LNCaP clone FGC (cell line): ENCODE measurements at regions not wholly inside any gene's neighbourhood (a gene's known extent, or its start where the extent isn't known, plus 50 kb on each side); places are given as distances from the start of the nearest gene placed in this dataset.

ENCODE experiments used
- DNase-seq: peaks from one replicate; pipeline ENCODE4 v3.0.0-alpha.2; 2011; ENCODE audit warnings: low read depth
- H3K4me3 ChIP-seq: 2 replicates; pipeline ENCODE4 v1.5.1; 2011; ENCODE audit warnings: mild to moderate bottlenecking, low read depth, low read length, control low read depth
- CTCF ChIP-seq: IDR thresholded peaks from 2 replicates; pipeline ENCODE4 v1.5.1; 2012; ENCODE audit warnings: mild to moderate bottlenecking; ENCODE audit not compliant: control insufficient read depth, insufficient read depth; ENCODE audit errors: extremely low read depth

- DNase-seq, result no peak
- TF ChIP-seq CTCF, result no peak
- H3K4me3 ChIP-seq, result no peak overlapping the region
Measured at GRCh38 chr1:208879022-208879421, 634.8 kb upstream of the PLXNA2 start.

GRCh38 chr1:208880433-208881100 lies 636.4 kb upstream of the PLXNA2 start:
- no peak for DNase-seq
- H3K4me3 ChIP-seq, result no peak overlapping the region
- no peak for TF ChIP-seq CTCF

GRCh38 chr1:208885060-208885459 lies 640.9 kb upstream of the PLXNA2 start:
- H3K4me3 ChIP-seq, result no peak overlapping the region
- DNase-seq, result no peak
- TF ChIP-seq CTCF, result no peak

- no peak for DNase-seq
- no peak for TF ChIP-seq CTCF
- no peak overlapping the region for H3K4me3 ChIP-seq
Measured at GRCh38 chr1:208885650-208886049, 641.5 kb upstream of the PLXNA2 start.

- no peak overlapping the region for H3K4me3 ChIP-seq
- no peak for DNase-seq
- TF ChIP-seq CTCF, result no peak
Measured at GRCh38 chr1:208888376-208888775, 644.2 kb upstream of the PLXNA2 start.

GRCh38 chr1:208892147-208892546 lies 648.0 kb upstream of the PLXNA2 start:
- no peak for TF ChIP-seq CTCF
- no peak for DNase-seq
- H3K4me3 ChIP-seq, result no peak overlapping the region

- no peak for DNase-seq
Measured at GRCh38 chr1:208893251-208893650, 649.1 kb upstream of the PLXNA2 start.

More at GRCh38 chr1:208893251-208893650, 649.1 kb upstream of the PLXNA2 start:
- no peak for TF ChIP-seq CTCF
- H3K4me3 ChIP-seq, result no peak overlapping the region
